ENCODE measurements at regions not wholly inside any gene's neighbourhood (a gene's known extent, or its start where the extent isn't known, plus 50 kb on each side); places are given as distances from the start of the nearest gene placed in this dataset.
"Not testable (repeated sequence)": the region's sequence is repeated elsewhere in the genome, so short reads cannot be mapped to it uniquely, and the experiment has no call there.

GRCh38 chr10:7069706-7070105 lies 341.1 kb downstream of the SFMBT2 start:
- DNase-seq = no peak

- no peak for DNase-seq
Measured at GRCh38 chr10:7056216-7056615, 354.6 kb downstream of the SFMBT2 start.

- peak in 2 of 56 donors; percentile 8 to 10 for DNase-seq
Measured at GRCh38 chr10:7054915-7055314, 355.9 kb downstream of the SFMBT2 start.

GRCh38 chr10:7053195-7053594 lies 357.6 kb downstream of the SFMBT2 start:
- DNase-seq = no peak

GRCh38 chr10:7050024-7050423 lies 360.8 kb downstream of the SFMBT2 start:
- DNase-seq = not testable (repeated sequence)

- DNase-seq = no peak
Measured at GRCh38 chr10:7048061-7048460, 362.8 kb downstream of the SFMBT2 start.

- DNase-seq = no peak
Measured at GRCh38 chr10:7046615-7047014, 364.2 kb downstream of the SFMBT2 start.

- DNase-seq = no peak
Measured at GRCh38 chr10:7045891-7046599, 364.8 kb downstream of the SFMBT2 start.

GRCh38 chr10:7043055-7043653 lies 367.7 kb downstream of the SFMBT2 start:
- DNase-seq = no peak

GRCh38 chr10:7042419-7043054 lies 368.3 kb downstream of the SFMBT2 start:
- DNase-seq = no peak

GRCh38 chr10:7042000-7042399 lies 368.8 kb downstream of the SFMBT2 start:
- DNase-seq = peak in 1 of 56 donors; percentile 2

- DNase-seq = no peak
Measured at GRCh38 chr10:7040681-7041080, 370.2 kb downstream of the SFMBT2 start.

- DNase-seq = no peak
Measured at GRCh38 chr10:7039859-7040258, 371.0 kb downstream of the SFMBT2 start.

GRCh38 chr10:7038416-7038815 lies 372.4 kb downstream of the SFMBT2 start:
- DNase-seq = no peak

- not testable (repeated sequence) for DNase-seq
Measured at GRCh38 chr10:7037434-7037833, 373.4 kb downstream of the SFMBT2 start.

- DNase-seq = no peak
Measured at GRCh38 chr10:7036951-7037350, 373.9 kb downstream of the SFMBT2 start.

GRCh38 chr10:7035126-7035761 lies 375.6 kb downstream of the SFMBT2 start:
- DNase-seq = no peak

GRCh38 chr10:7033031-7033430 lies 377.8 kb downstream of the SFMBT2 start:
- no peak for DNase-seq

- DNase-seq = no peak
Measured at GRCh38 chr10:7030134-7030855, 380.5 kb downstream of the SFMBT2 start.

GRCh38 chr10:7029672-7030071 lies 381.2 kb downstream of the SFMBT2 start:
- no peak for DNase-seq

- DNase-seq = no peak
Measured at GRCh38 chr10:7028809-7029166, 382.0 kb downstream of the SFMBT2 start.

Data from nucleus accumbens (tissue), 56 donors.